MM.1S (cell line): ENCODE measurements at regions not wholly inside any gene's neighbourhood (a gene's known extent, or its start where the extent isn't known, plus 50 kb on each side); places are given as distances from the start of the nearest gene placed in this dataset.

ENCODE experiments used
- DNase-seq: peaks from one replicate; pipeline ENCODE4 v3.0.0-alpha.2; 2015
- H2AFZ ChIP-seq: fragments of 300-600 bp; sonication (generic); 2 replicates; pipeline ENCODE4 v1.6.0; 2016; ENCODE audit warnings: antibody characterized with exemption, low read length
- H3F3A ChIP-seq: fragments of 300-600 bp; sonication (generic); 2 replicates; pipeline ENCODE4 v1.6.1; 2016; ENCODE audit warnings: mild to moderate bottlenecking, antibody characterized with exemption, low read length, moderate library complexity, mixed read lengths; ENCODE audit not compliant: insufficient read depth
- H3K27ac ChIP-seq: fragments of 300-600 bp; sonication (generic); 2 replicates; pipeline ENCODE4 v1.5.1; 2016; ENCODE audit warnings: mild to moderate bottlenecking, low read length
- H3K27me3 ChIP-seq: fragments of 300-600 bp; sonication (generic); replicated peaks from 2 replicates; pipeline ENCODE4 v1.6.0; 2016; ENCODE audit warnings: low read length; ENCODE audit not compliant: insufficient read depth
- H3K36me3 ChIP-seq: fragments of 300-600 bp; sonication (generic); replicated peaks from 2 replicates; pipeline ENCODE4 v1.6.1; 2016; ENCODE audit warnings: mild to moderate bottlenecking, low read length, mixed read lengths; ENCODE audit not compliant: insufficient read depth
- H3K4me1 ChIP-seq: fragments of 300-600 bp; sonication (generic); 2 replicates; pipeline ENCODE4 v1.6.1; 2016; ENCODE audit warnings: low read length, mixed read lengths
- H3K4me2 ChIP-seq: fragments of 300-600 bp; sonication (generic); 2 replicates; pipeline ENCODE4 v1.6.0; 2016; ENCODE audit warnings: low read depth, low read length
- H3K4me3 ChIP-seq: fragments of 300-600 bp; sonication (generic); 2 replicates; pipeline ENCODE4 v1.5.1; 2016; ENCODE audit warnings: low read length, mixed read lengths
- H3K79me2 ChIP-seq: fragments of 300-600 bp; sonication (generic); 2 replicates; pipeline ENCODE4 v1.6.1; 2016; ENCODE audit warnings: mixed run types, low read length, mixed read lengths
- H3K9ac ChIP-seq: fragments of 300-600 bp; sonication (generic); 2 replicates; pipeline ENCODE4 v1.6.1; 2016; ENCODE audit warnings: low read length, mixed read lengths
- H3K9me2 ChIP-seq: fragments of 300-600 bp; sonication (generic); replicated peaks from 2 replicates; pipeline ENCODE4 v1.6.1; 2016; ENCODE audit warnings: mild to moderate bottlenecking, low read length, mixed read lengths; ENCODE audit not compliant: insufficient read depth
- H3K9me3 ChIP-seq: fragments of 300-600 bp; sonication (generic); replicated peaks from 2 replicates; pipeline ENCODE4 v1.6.1; 2016; ENCODE audit warnings: mild to moderate bottlenecking, low read length, mixed read lengths; ENCODE audit not compliant: insufficient read depth
- H4K20me1 ChIP-seq: fragments of 300-600 bp; sonication (generic); 2 replicates; pipeline ENCODE4 v1.6.1; 2016; ENCODE audit warnings: mild to moderate bottlenecking, low read length, moderate library complexity, mixed read lengths; ENCODE audit not compliant: insufficient read depth
- CTCF ChIP-seq: fragments of 300-600 bp; sonication (generic); IDR thresholded peaks from 2 replicates; pipeline ENCODE4 v1.5.1; 2016; ENCODE audit warnings: antibody characterized with exemption, low read length, mixed read lengths
- EZH2 ChIP-seq: fragments of 300-600 bp; sonication (generic); optimal IDR thresholded peaks from 2 replicates; pipeline ENCODE3; 2017; ENCODE audit warnings: low read depth, mild to moderate bottlenecking, antibody characterized with exemption, low read length, mixed read lengths
- EZH2phosphoT487 ChIP-seq: fragments of 300-600 bp; sonication (generic); IDR thresholded peaks from 2 replicates; pipeline ENCODE4 v1.6.1; 2018; ENCODE audit warnings: antibody characterized with exemption, low read length

- DNase-seq, result no peak
- TF ChIP-seq EZH2phosphoT487 (no peak), EZH2 (no peak), CTCF (no peak)
- Histone ChIP-seq H3K4me1 (no peaks in the 10 kb centered on the region), H2AFZ (no peak overlapping the region), H3K36me3 (no peaks in the 10 kb centered on the region), H3K27me3 (no peaks in the 10 kb centered on the region), H3F3A (no peaks in the 10 kb centered on the region), H3K9me2 (no peaks in the 10 kb centered on the region), H4K20me1 (no peaks in the 10 kb centered on the region), H3K9ac (no peak overlapping the region), H3K27ac (no peak overlapping the region), H3K9me3 (no peaks in the 10 kb centered on the region), H3K79me2 (no peaks in the 10 kb centered on the region), H3K4me2 (no peak overlapping the region), H3K4me3 (no peak overlapping the region)
Observed at GRCh38 chr10:78891741-78892140, 177.0 kb upstream of the ZMIZ1 start.

GRCh38 chr10:78892338-78893176 is 176.2 kb upstream of the ZMIZ1 start:
- Histone ChIP-seq H3K9me2 (no peaks in the 10 kb centered on the region), H3K4me1 (no peaks in the 10 kb centered on the region)

GRCh38 chr10:78893217-78893616 is 175.5 kb upstream of the ZMIZ1 start:
- H3K9ac ChIP-seq, result no peak overlapping the region
- no peak overlapping the region for H3K27ac ChIP-seq
- H3K4me2 ChIP-seq, result no peak overlapping the region
- H3K4me3 ChIP-seq, result no peak overlapping the region
- H3K9me2 ChIP-seq, result no peaks in the 10 kb centered on the region
- no peak overlapping the region for H2AFZ ChIP-seq
- H3K4me1 ChIP-seq, result no peaks in the 10 kb centered on the region
- H3K27me3 ChIP-seq, result no peaks in the 10 kb centered on the region
- TF ChIP-seq EZH2 (no peak), CTCF (no peak), EZH2phosphoT487 (no peak)
- H3K36me3 ChIP-seq, result no peaks in the 10 kb centered on the region
- H3K79me2 ChIP-seq, result no peaks in the 10 kb centered on the region
- H3F3A ChIP-seq, result no peaks in the 10 kb centered on the region
- H4K20me1 ChIP-seq, result no peaks in the 10 kb centered on the region
- no peaks in the 10 kb centered on the region for H3K9me3 ChIP-seq
- no peak for DNase-seq

More at GRCh38 chr10:78892338-78893176, 176.2 kb upstream of the ZMIZ1 start:
- no peak overlapping the region for H3K27ac ChIP-seq
- H3K9ac ChIP-seq, result no peak overlapping the region
- H3K4me3 ChIP-seq, result no peak overlapping the region
- no peaks in the 10 kb centered on the region for H4K20me1 ChIP-seq
- no peaks in the 10 kb centered on the region for H3K36me3 ChIP-seq
- no peaks in the 10 kb centered on the region for H3K27me3 ChIP-seq
- H3F3A ChIP-seq, result no peaks in the 10 kb centered on the region
- DNase-seq, result no peak
- no peaks in the 10 kb centered on the region for H3K79me2 ChIP-seq
- TF ChIP-seq CTCF (no peak), EZH2phosphoT487 (no peak), EZH2 (no peak)
- no peaks in the 10 kb centered on the region for H3K9me3 ChIP-seq
- no peak overlapping the region for H2AFZ ChIP-seq
- no peak overlapping the region for H3K4me2 ChIP-seq
